Effector memory CD4-positive, alpha-beta T cell (primary cell): ENCODE measurements at regions not wholly inside any gene's neighbourhood (a gene's known extent, or its start where the extent isn't known, plus 50 kb on each side); places are given as distances from the start of the nearest gene placed in this dataset.
"Not testable (repeated sequence)": the region's sequence is repeated elsewhere in the genome, so short reads cannot be mapped to it uniquely, and the experiment has no call there.

Experiments used
- DNase-seq, 3 donors: peaks; one replicate each; pipeline ENCODE4 v3.0.0-alpha.2; 2020
- H3K27ac ChIP-seq: 2 replicates; pipeline ENCODE4 v1.7.0; 2013; ENCODE audit warnings: mild to moderate bottlenecking, low read length, moderate library complexity; ENCODE audit not compliant: insufficient read depth, poor library complexity, severe bottlenecking
- H3K27me3 ChIP-seq: replicated peaks from 2 replicates; pipeline ENCODE4 v1.7.0; 2013; ENCODE audit warnings: mild to moderate bottlenecking, low read length; ENCODE audit not compliant: insufficient read depth, control insufficient read depth, poor library complexity, severe bottlenecking
- H3K36me3 ChIP-seq: 2 replicates; pipeline ENCODE4 v1.7.0; 2013; ENCODE audit warnings: mild to moderate bottlenecking, low read length, moderate library complexity; ENCODE audit not compliant: control insufficient read depth, insufficient read depth
- H3K4me1 ChIP-seq: 2 replicates; pipeline ENCODE4 v1.7.0; 2013; ENCODE audit warnings: low read length, mild to moderate bottlenecking; ENCODE audit not compliant: control insufficient read depth, insufficient read depth, poor library complexity, severe bottlenecking
- H3K4me3 ChIP-seq: 2 replicates; pipeline ENCODE4 v1.7.0; 2013; ENCODE audit warnings: low read length, low read depth, mild to moderate bottlenecking; ENCODE audit not compliant: insufficient read depth, poor library complexity, severe bottlenecking
- H3K9me3 ChIP-seq: 2 replicates; pipeline ENCODE4 v1.7.0; 2013; ENCODE audit warnings: mild to moderate bottlenecking, low read length, moderate library complexity; ENCODE audit not compliant: control insufficient read depth

GRCh38 chr5:155700333-155700732 lies 626.6 kb upstream of the SGCD start:
- no peak overlapping the region for H3K4me3 ChIP-seq
- no peaks in the 10 kb centered on the region for H3K9me3 ChIP-seq
- no peaks in the 10 kb centered on the region for H3K36me3 ChIP-seq
- H3K4me1 ChIP-seq = no peaks in the 10 kb centered on the region
- no peaks in the 10 kb centered on the region for H3K27me3 ChIP-seq
- no peak overlapping the region for H3K27ac ChIP-seq
- DNase-seq = no peak

GRCh38 chr5:155711882-155712281 lies 615.1 kb upstream of the SGCD start:
- H3K36me3 ChIP-seq = no peaks in the 10 kb centered on the region
- H3K27me3 ChIP-seq = no peaks in the 10 kb centered on the region
- no peak overlapping the region for H3K4me3 ChIP-seq
- DNase-seq = no peak
- no peak overlapping the region for H3K27ac ChIP-seq
- no peaks in the 10 kb centered on the region for H3K4me1 ChIP-seq
- no peaks in the 10 kb centered on the region for H3K9me3 ChIP-seq

- not testable (repeated sequence) for H3K27ac ChIP-seq, DNase-seq, H3K36me3 ChIP-seq, H3K9me3 ChIP-seq, H3K4me3 ChIP-seq, H3K27me3 ChIP-seq, H3K4me1 ChIP-seq
Measured at GRCh38 chr5:155714435-155714834, 612.5 kb upstream of the SGCD start.

GRCh38 chr5:155726267-155726666 lies 600.7 kb upstream of the SGCD start:
- H3K27me3 ChIP-seq = no peaks in the 10 kb centered on the region
- DNase-seq = no peak
- no peaks in the 10 kb centered on the region for H3K9me3 ChIP-seq
- no peaks in the 10 kb centered on the region for H3K4me1 ChIP-seq
- H3K4me3 ChIP-seq = no peak overlapping the region
- no peaks in the 10 kb centered on the region for H3K36me3 ChIP-seq
- H3K27ac ChIP-seq = no peak overlapping the region

- Histone ChIP-seq H3K36me3 (no peaks in the 10 kb centered on the region), H3K9me3 (no peaks in the 10 kb centered on the region), H3K4me1 (no peaks in the 10 kb centered on the region), H3K4me3 (no peak overlapping the region), H3K27me3 (no peaks in the 10 kb centered on the region), H3K27ac (no peak overlapping the region)
- no peak for DNase-seq
Measured at GRCh38 chr5:155727512-155728145, 599.3 kb upstream of the SGCD start.

GRCh38 chr5:155728146-155728856 lies 598.7 kb upstream of the SGCD start:
- no peaks in the 10 kb centered on the region for H3K4me1 ChIP-seq
- no peaks in the 10 kb centered on the region for H3K9me3 ChIP-seq
- no peaks in the 10 kb centered on the region for H3K36me3 ChIP-seq
- DNase-seq = no peak
- H3K27me3 ChIP-seq = no peaks in the 10 kb centered on the region
- H3K4me3 ChIP-seq = no peak overlapping the region
- H3K27ac ChIP-seq = no peak overlapping the region

- no peak for DNase-seq
- Histone ChIP-seq H3K27me3 (no peaks in the 10 kb centered on the region), H3K4me1 (no peaks in the 10 kb centered on the region), H3K36me3 (no peaks in the 10 kb centered on the region), H3K27ac (no peak overlapping the region), H3K9me3 (no peaks in the 10 kb centered on the region), H3K4me3 (no peak overlapping the region)
Measured at GRCh38 chr5:155728857-155729683, 597.9 kb upstream of the SGCD start.

- Histone ChIP-seq H3K9me3 (no peaks in the 10 kb centered on the region), H3K4me3 (no peak overlapping the region), H3K4me1 (no peaks in the 10 kb centered on the region), H3K27ac (no peak overlapping the region), H3K36me3 (no peaks in the 10 kb centered on the region), H3K27me3 (no peaks in the 10 kb centered on the region)
- no peak for DNase-seq
Measured at GRCh38 chr5:155729684-155730059, 597.3 kb upstream of the SGCD start.

GRCh38 chr5:155732587-155733376 lies 594.2 kb upstream of the SGCD start:
- DNase-seq = no peak
- Histone ChIP-seq H3K9me3 (no peaks in the 10 kb centered on the region), H3K36me3 (no peaks in the 10 kb centered on the region), H3K4me1 (no peaks in the 10 kb centered on the region), H3K27me3 (no peaks in the 10 kb centered on the region), H3K4me3 (no peak overlapping the region), H3K27ac (no peak overlapping the region)
